Ishikawa (cell line): ENCODE measurements at regions not wholly inside any gene's neighbourhood (a gene's known extent, or its start where the extent isn't known, plus 50 kb on each side); places are given as distances from the start of the nearest gene placed in this dataset.

Experiments
- CEBPB ChIP-seq: IDR thresholded peaks from 2 replicates; pipeline ENCODE4 v1.6.1; 2012
- CREB1 ChIP-seq: IDR thresholded peaks from 2 replicates; pipeline ENCODE4 v1.6.1; 2012; ENCODE audit warnings: low read depth
- EGR1 ChIP-seq: IDR thresholded peaks from 2 replicates; pipeline ENCODE4 v1.6.1; 2012
- EP300 ChIP-seq: IDR thresholded peaks from 2 replicates; pipeline ENCODE4 v1.6.1; 2012; ENCODE audit warnings: borderline replicate concordance
- FOXM1 ChIP-seq: IDR thresholded peaks from 2 replicates; pipeline ENCODE4 v1.6.1; 2012; ENCODE audit warnings: low read depth, borderline replicate concordance
- NFIC ChIP-seq: IDR thresholded peaks from 2 replicates; pipeline ENCODE4 v1.6.1; 2012
- RAD21 ChIP-seq: IDR thresholded peaks from 2 replicates; pipeline ENCODE4 v1.6.1; 2012; ENCODE audit warnings: low read depth
- TAF1 ChIP-seq: IDR thresholded peaks from 2 replicates; pipeline ENCODE4 v1.6.1; 2012; ENCODE audit warnings: low read depth, mild to moderate bottlenecking
- TCF12 ChIP-seq: IDR thresholded peaks from 2 replicates; pipeline ENCODE4 v1.6.1; 2012; ENCODE audit warnings: low read depth
- TEAD4 ChIP-seq: IDR thresholded peaks from 2 replicates; pipeline ENCODE4 v1.6.1; 2012
- YY1 ChIP-seq: IDR thresholded peaks from 2 replicates; pipeline ENCODE4 v1.6.1; 2012; ENCODE audit warnings: low read depth
- ZBTB7A ChIP-seq: IDR thresholded peaks from 2 replicates; pipeline ENCODE4 v1.6.1; 2012; ENCODE audit warnings: low read depth
- TF ChIP-seq, protein P1 (sequence below): IDR thresholded peaks from 2 replicates; pipeline ENCODE4 v1.6.1; 2012
- TF ChIP-seq, protein P2 (sequence below): IDR thresholded peaks from 2 replicates; pipeline ENCODE4 v1.6.1; 2012
- TF ChIP-seq, protein P3 (sequence below): IDR thresholded peaks from 2 replicates; pipeline ENCODE4 v1.6.1; 2012; ENCODE audit warnings: low read depth, mild to moderate bottlenecking

DNA sequence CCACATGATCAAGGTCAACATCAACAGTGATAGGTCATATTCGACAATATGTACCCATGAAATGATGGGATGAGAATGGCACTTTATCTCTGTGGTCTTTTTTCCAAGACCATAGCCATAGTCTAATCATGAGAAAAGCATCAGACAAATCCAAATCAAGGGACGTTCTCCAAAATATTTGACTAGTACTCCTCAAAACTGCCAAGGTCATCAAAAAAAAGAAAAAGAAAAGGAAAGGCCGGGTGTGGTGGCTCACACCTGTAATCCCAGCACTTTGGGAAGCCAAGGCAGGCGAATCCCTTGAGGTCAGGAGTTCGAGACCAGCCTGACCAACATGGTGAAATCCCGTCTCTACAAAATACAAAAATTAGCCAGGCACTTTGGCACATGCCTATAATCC lies 318.3 kb downstream of the TAFA4 start:
- no peak for TF ChIP-seq YY1
- no peak for TF ChIP-seq NFIC
- TF ChIP-seq TAF1 = no peak
- TF ChIP-seq EP300 = no peak
- TF ChIP-seq TCF12 = no peak
- TF ChIP-seq CEBPB = no peak
- TF ChIP-seq TEAD4 = no peak
- TF ChIP-seq, protein P1, sequence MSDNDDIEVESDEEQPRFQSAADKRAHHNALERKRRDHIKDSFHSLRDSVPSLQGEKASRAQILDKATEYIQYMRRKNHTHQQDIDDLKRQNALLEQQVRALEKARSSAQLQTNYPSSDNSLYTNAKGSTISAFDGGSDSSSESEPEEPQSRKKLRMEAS = no peak
- TF ChIP-seq EGR1 = no peak
- TF ChIP-seq, protein P2, sequence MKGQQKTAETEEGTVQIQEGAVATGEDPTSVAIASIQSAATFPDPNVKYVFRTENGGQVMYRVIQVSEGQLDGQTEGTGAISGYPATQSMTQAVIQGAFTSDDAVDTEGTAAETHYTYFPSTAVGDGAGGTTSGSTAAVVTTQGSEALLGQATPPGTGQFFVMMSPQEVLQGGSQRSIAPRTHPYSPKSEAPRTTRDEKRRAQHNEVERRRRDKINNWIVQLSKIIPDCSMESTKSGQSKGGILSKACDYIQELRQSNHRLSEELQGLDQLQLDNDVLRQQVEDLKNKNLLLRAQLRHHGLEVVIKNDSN = no peak
- TF ChIP-seq, protein P3, sequence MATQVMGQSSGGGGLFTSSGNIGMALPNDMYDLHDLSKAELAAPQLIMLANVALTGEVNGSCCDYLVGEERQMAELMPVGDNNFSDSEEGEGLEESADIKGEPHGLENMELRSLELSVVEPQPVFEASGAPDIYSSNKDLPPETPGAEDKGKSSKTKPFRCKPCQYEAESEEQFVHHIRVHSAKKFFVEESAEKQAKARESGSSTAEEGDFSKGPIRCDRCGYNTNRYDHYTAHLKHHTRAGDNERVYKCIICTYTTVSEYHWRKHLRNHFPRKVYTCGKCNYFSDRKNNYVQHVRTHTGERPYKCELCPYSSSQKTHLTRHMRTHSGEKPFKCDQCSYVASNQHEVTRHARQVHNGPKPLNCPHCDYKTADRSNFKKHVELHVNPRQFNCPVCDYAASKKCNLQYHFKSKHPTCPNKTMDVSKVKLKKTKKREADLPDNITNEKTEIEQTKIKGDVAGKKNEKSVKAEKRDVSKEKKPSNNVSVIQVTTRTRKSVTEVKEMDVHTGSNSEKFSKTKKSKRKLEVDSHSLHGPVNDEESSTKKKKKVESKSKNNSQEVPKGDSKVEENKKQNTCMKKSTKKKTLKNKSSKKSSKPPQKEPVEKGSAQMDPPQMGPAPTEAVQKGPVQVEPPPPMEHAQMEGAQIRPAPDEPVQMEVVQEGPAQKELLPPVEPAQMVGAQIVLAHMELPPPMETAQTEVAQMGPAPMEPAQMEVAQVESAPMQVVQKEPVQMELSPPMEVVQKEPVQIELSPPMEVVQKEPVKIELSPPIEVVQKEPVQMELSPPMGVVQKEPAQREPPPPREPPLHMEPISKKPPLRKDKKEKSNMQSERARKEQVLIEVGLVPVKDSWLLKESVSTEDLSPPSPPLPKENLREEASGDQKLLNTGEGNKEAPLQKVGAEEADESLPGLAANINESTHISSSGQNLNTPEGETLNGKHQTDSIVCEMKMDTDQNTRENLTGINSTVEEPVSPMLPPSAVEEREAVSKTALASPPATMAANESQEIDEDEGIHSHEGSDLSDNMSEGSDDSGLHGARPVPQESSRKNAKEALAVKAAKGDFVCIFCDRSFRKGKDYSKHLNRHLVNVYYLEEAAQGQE = no peak
- TF ChIP-seq CREB1 = no peak
- TF ChIP-seq RAD21 = no peak
- no peak for TF ChIP-seq ZBTB7A
- no peak for TF ChIP-seq FOXM1

DNA sequence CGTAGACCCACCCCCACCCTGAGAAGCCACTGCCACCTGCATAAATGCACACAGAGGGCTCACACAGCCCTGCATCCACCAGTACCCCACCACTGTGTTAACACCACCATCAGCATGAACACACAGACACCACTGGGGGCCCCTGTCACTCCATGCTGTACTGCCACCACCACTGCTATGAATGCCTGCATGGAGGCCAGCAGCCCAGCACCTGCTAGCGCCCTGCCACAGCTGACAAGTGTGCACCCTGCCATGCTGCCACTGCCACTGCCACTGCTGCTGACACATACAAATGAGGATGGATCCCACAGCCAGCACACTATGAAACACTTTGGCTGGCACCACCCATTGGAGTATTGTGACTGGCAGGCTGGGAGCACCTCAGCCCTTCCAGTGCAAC lies 361.0 kb downstream of the TAFA4 start:
- no peak for TF ChIP-seq TEAD4
- no peak for TF ChIP-seq TAF1
- TF ChIP-seq FOXM1 = no peak
- TF ChIP-seq ZBTB7A = no peak
- TF ChIP-seq, protein P3 = no peak
- no peak for TF ChIP-seq CREB1
- TF ChIP-seq, protein P1 = no peak
- TF ChIP-seq, protein P2 = no peak
- no peak for TF ChIP-seq NFIC
- no peak for TF ChIP-seq EP300
- TF ChIP-seq CEBPB = no peak
- TF ChIP-seq TCF12 = no peak
- TF ChIP-seq RAD21 = no peak
- TF ChIP-seq YY1 = no peak
- no peak for TF ChIP-seq EGR1

DNA sequence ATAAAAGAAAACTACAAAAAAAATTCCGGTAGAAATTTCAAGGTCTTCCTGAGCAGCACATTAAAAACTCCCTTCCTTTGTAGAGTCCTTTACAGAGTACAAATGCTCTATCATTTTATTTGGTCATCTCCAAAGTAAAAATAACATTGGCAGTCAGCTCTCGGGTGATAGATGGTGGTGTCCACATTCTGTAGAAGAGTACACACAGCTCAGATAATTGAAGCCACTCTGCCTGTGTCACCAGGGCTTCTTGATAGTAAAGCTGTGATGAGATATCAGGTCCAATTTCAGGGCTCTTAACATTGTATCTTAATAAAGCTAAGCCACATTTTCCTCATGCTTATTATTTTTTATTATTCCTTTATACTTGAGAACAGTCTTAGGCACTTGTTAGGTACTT lies 371.6 kb downstream of the TAFA4 start:
- TF ChIP-seq FOXM1 = no peak
- TF ChIP-seq CEBPB = no peak
- no peak for TF ChIP-seq TCF12
- TF ChIP-seq EP300 = no peak
- TF ChIP-seq TEAD4 = no peak
- TF ChIP-seq, protein P1 = no peak
- TF ChIP-seq RAD21 = no peak
- no peak for TF ChIP-seq ZBTB7A
- no peak for TF ChIP-seq CREB1
- TF ChIP-seq, protein P3 = no peak
- TF ChIP-seq, protein P2 = no peak
- TF ChIP-seq YY1 = no peak
- TF ChIP-seq NFIC = no peak

DNA sequence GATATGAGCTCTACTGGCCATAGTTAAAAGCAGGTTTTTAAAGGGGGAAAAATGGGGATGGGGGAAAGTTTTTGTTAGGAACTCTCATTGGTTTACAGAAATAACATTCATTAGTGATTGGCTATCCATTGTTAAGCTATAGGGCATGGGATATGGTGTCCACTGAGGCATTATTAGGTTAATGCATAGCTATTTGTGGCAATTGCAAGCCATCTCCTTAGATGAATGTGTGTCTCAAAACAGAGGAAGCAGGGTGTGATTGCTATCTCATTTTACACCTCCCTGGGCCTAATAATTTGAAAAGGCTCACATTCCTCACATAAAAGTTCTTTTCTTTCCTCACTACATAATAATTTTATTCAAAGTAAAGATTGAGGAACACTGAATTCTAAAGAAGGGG lies 396.6 kb downstream of the TAFA4 start:
- TF ChIP-seq CEBPB (no peak), ZBTB7A (no peak), EP300 (no peak), NFIC (no peak), TEAD4 (no peak), TAF1 (no peak), EGR1 (no peak), RAD21 (no peak), FOXM1 (no peak)
- TF ChIP-seq, protein P3 = no peak
- TF ChIP-seq, protein P2 = no peak
- TF ChIP-seq, protein P1 = no peak
